KMS-11 (cell line): ENCODE measurements at regions not wholly inside any gene's neighbourhood (a gene's known extent, or its start where the extent isn't known, plus 50 kb on each side); places are given as distances from the start of the nearest gene placed in this dataset.

Source experiments
- H2AFZ ChIP-seq: fragments of 200-600 bp; sonication (generic); 2 replicates; pipeline ENCODE4 v1.6.1; 2016; ENCODE audit warnings: antibody characterized with exemption, mixed run types, low read depth
- H3K27ac ChIP-seq: fragments of 200-600 bp; sonication (generic); 2 replicates; pipeline ENCODE4 v1.6.1; 2016; ENCODE audit warnings: mild to moderate bottlenecking, mixed run types
- H3K27me3 ChIP-seq: fragments of 200-600 bp; sonication (generic); 2 replicates; pipeline ENCODE4 v1.6.1; 2017; ENCODE audit warnings: mild to moderate bottlenecking, low read depth, mixed run types, moderate library complexity; ENCODE audit not compliant: insufficient read depth
- H3K36me3 ChIP-seq: fragments of 200-600 bp; sonication (generic); 2 replicates; pipeline ENCODE4 v1.6.1; 2017; ENCODE audit warnings: mild to moderate bottlenecking, mixed run types; ENCODE audit not compliant: insufficient read depth
- H3K4me1 ChIP-seq: fragments of 200-600 bp; sonication (generic); 2 replicates; pipeline ENCODE4 v1.6.1; 2016; ENCODE audit warnings: mild to moderate bottlenecking, low read depth, mixed run types; ENCODE audit not compliant: poor library complexity, severe bottlenecking
- H3K4me2 ChIP-seq: fragments of 200-600 bp; sonication (generic); 2 replicates; pipeline ENCODE4 v1.7.0; 2016; ENCODE audit warnings: mild to moderate bottlenecking, mixed run types
- H3K4me3 ChIP-seq: fragments of 200-600 bp; sonication (generic); IDR thresholded peaks from 2 replicates; pipeline ENCODE4 v1.6.1; 2017; ENCODE audit warnings: low read depth, low read length, mixed read lengths; ENCODE audit not compliant: insufficient read depth
- H3K79me2 ChIP-seq: fragments of 200-600 bp; sonication (generic); 2 replicates; pipeline ENCODE4 v1.6.1; 2016; ENCODE audit warnings: low read depth, mixed run types; ENCODE audit not compliant: insufficient read depth
- H3K9ac ChIP-seq: fragments of 200-600 bp; sonication (generic); 2 replicates; pipeline ENCODE4 v1.6.1; 2016; ENCODE audit warnings: mild to moderate bottlenecking, mixed run types
- H4K20me1 ChIP-seq: fragments of 200-600 bp; sonication (generic); 2 replicates; pipeline ENCODE4 v1.6.1; 2016; ENCODE audit warnings: mild to moderate bottlenecking, mixed run types; ENCODE audit not compliant: insufficient read depth
- CTCF ChIP-seq: fragments of 200-600 bp; sonication (generic); conservative IDR thresholded peaks from 2 replicates; pipeline ENCODE4 v1.6.1; 2017; ENCODE audit warnings: low read depth, mild to moderate bottlenecking, antibody characterized with exemption, low read length, moderate library complexity, mixed read lengths

- Histone ChIP-seq H3K36me3 (no peaks in the 10 kb centered on the region), H3K27ac (no peak overlapping the region), H3K4me1 (no peaks in the 10 kb centered on the region), H3K9ac (no peak overlapping the region), H3K27me3 (no peaks in the 10 kb centered on the region), H3K4me2 (no peak overlapping the region), H2AFZ (no peak overlapping the region), H3K4me3 (no peak overlapping the region), H3K79me2 (no peaks in the 10 kb centered on the region), H4K20me1 (no peaks in the 10 kb centered on the region)
- no peak for TF ChIP-seq CTCF
Observed at GRCh38 chr20:56897958-56898349, 268.8 kb downstream of the TFAP2C start.

- Histone ChIP-seq H3K9ac (no peak overlapping the region), H3K4me1 (no peaks in the 10 kb centered on the region), H3K27me3 (no peaks in the 10 kb centered on the region), H2AFZ (no peak overlapping the region), H3K36me3 (no peaks in the 10 kb centered on the region), H3K27ac (no peak overlapping the region), H4K20me1 (no peaks in the 10 kb centered on the region), H3K4me3 (no peak overlapping the region), H3K4me2 (no peak overlapping the region), H3K79me2 (no peaks in the 10 kb centered on the region)
- TF ChIP-seq CTCF = no peak
Observed at GRCh38 chr20:56899506-56899905, 270.4 kb downstream of the TFAP2C start.

GRCh38 chr20:56900252-56900651 lies 271.1 kb downstream of the TFAP2C start:
- no peak overlapping the region for H3K27ac ChIP-seq
- H3K4me2 ChIP-seq = no peak overlapping the region
- no peaks in the 10 kb centered on the region for H3K36me3 ChIP-seq
- no peaks in the 10 kb centered on the region for H3K79me2 ChIP-seq
- H4K20me1 ChIP-seq = no peaks in the 10 kb centered on the region
- no peaks in the 10 kb centered on the region for H3K4me1 ChIP-seq
- no peak overlapping the region for H3K4me3 ChIP-seq
- H3K27me3 ChIP-seq = no peaks in the 10 kb centered on the region
- no peak overlapping the region for H2AFZ ChIP-seq
- no peak overlapping the region for H3K9ac ChIP-seq
- TF ChIP-seq CTCF = no peak

- no peak overlapping the region for H2AFZ ChIP-seq
- TF ChIP-seq CTCF = no peak
- no peaks in the 10 kb centered on the region for H3K4me1 ChIP-seq
- H3K79me2 ChIP-seq = no peaks in the 10 kb centered on the region
- no peaks in the 10 kb centered on the region for H4K20me1 ChIP-seq
- no peaks in the 10 kb centered on the region for H3K27me3 ChIP-seq
- no peak overlapping the region for H3K4me3 ChIP-seq
- no peak overlapping the region for H3K27ac ChIP-seq
- H3K36me3 ChIP-seq = no peaks in the 10 kb centered on the region
- no peak overlapping the region for H3K4me2 ChIP-seq
- H3K9ac ChIP-seq = no peak overlapping the region
Observed at GRCh38 chr20:56903421-56903820, 274.3 kb downstream of the TFAP2C start.

GRCh38 chr20:56903858-56904257 lies 274.8 kb downstream of the TFAP2C start:
- H3K79me2 ChIP-seq = no peaks in the 10 kb centered on the region
- no peaks in the 10 kb centered on the region for H3K4me1 ChIP-seq
- no peak overlapping the region for H3K9ac ChIP-seq
- H2AFZ ChIP-seq = no peak overlapping the region
- H3K27me3 ChIP-seq = no peaks in the 10 kb centered on the region
- H4K20me1 ChIP-seq = no peaks in the 10 kb centered on the region
- no peak overlapping the region for H3K4me3 ChIP-seq
- no peak overlapping the region for H3K4me2 ChIP-seq
- TF ChIP-seq CTCF = no peak
- H3K36me3 ChIP-seq = no peaks in the 10 kb centered on the region
- H3K27ac ChIP-seq = no peak overlapping the region
